ENCODE measurements at regions not wholly inside any gene's neighbourhood (a gene's known extent, or its start where the extent isn't known, plus 50 kb on each side); places are given as distances from the start of the nearest gene placed in this dataset.

DNA sequence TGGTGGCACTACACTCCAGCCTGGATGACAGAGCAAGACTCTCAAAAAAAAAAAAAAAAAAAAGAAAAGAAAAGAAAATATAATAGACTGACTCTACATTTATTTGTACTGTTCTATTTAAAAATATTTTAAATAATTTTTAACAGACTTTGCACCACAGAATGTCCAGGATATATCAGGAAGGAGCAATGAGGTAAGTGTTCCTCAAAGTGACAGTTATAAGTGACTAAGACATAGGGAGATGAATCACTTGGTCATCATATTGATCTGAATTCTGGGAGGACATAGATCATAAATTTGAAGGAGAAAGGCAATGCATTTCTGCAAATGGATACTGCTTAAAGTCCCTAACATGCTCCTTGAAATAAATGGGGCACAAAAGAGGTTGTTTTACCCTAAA, 221.5 kb downstream of the KCNC2 start:
- no peak for DNase-seq (ENCODE audit: low read depth)
